CD14-positive monocyte (primary cell): ENCODE measurements at regions not wholly inside any gene's neighbourhood (a gene's known extent, or its start where the extent isn't known, plus 50 kb on each side); places are given as distances from the start of the nearest gene placed in this dataset.

Experiments used
- DNase-seq, 3 donors: peaks; one replicate each; pipeline ENCODE4 v3.0.0-alpha.2; 2011 to 2022
- H2AFZ ChIP-seq: 2 replicates; pipeline ENCODE4 v1.6.0; 2012; ENCODE audit warnings: mild to moderate bottlenecking, low read depth, low read length, inconsistent platforms; ENCODE audit not compliant: insufficient read depth, poor library complexity, severe bottlenecking
- H3K27ac ChIP-seq, 2 donors: 1 replicate in 1 of 2; 2 replicates in 1 of 2; pipeline ENCODE4 v1.5.1; 2012 to 2013; ENCODE audit warnings: low read length in 2 of 2, control low read depth in 1 of 2, inconsistent platforms in 1 of 2, low read depth in 1 of 2, mild to moderate bottlenecking in 1 of 2
- H3K27me3 ChIP-seq, 2 donors: one replicate each; pipeline versions ENCODE4 v1.6.0 to v1.6.1; 2011 to 2013; ENCODE audit warnings: low read length in 2 of 2; ENCODE audit not compliant: control insufficient read depth in 2 of 2, insufficient read depth in 2 of 2
- H3K36me3 ChIP-seq, 2 donors: replicated peaks in 1 of 2; 1 replicate in 1 of 2; 2 replicates in 1 of 2; pipeline versions ENCODE4 v1.5.1 to v1.6.1; 2012 to 2013; ENCODE audit warnings: low read length in 2 of 2, control low read depth in 1 of 2, inconsistent platforms in 1 of 2, mild to moderate bottlenecking in 1 of 2; ENCODE audit not compliant: insufficient read depth in 2 of 2, control insufficient read depth in 1 of 2
- H3K4me1 ChIP-seq, 2 donors: 1 replicate in 1 of 2; 2 replicates in 1 of 2; pipeline versions ENCODE4 v1.5.1 to v1.6.1; 2012 to 2013; ENCODE audit warnings: low read length in 2 of 2, control low read depth in 1 of 2, inconsistent platforms in 1 of 2, mild to moderate bottlenecking in 1 of 2, moderate library complexity in 1 of 2; ENCODE audit not compliant: insufficient read depth in 2 of 2, control insufficient read depth in 1 of 2
- H3K4me2 ChIP-seq: replicated peaks from 2 replicates; pipeline ENCODE3; 2012; ENCODE audit warnings: low read length, moderate library complexity, mild to moderate bottlenecking; ENCODE audit not compliant: poor library complexity, severe bottlenecking; ENCODE audit errors: extremely low read depth
- H3K4me3 ChIP-seq, 3 experiments: fragments of 200-600 bp in 1 of 3; sonication (generic) in 1 of 3; replicated peaks in 1 of 3; 1 replicate in 2 of 3; 2 replicates in 1 of 3; pipeline ENCODE4 v1.5.1; 2011 to 2013; ENCODE audit warnings: low read length in 3 of 3, mild to moderate bottlenecking in 3 of 3, control low read depth in 2 of 3, low read depth in 2 of 3, inconsistent platforms in 1 of 3, moderate library complexity in 1 of 3
- H3K79me2 ChIP-seq: 2 replicates; pipeline ENCODE4 v1.6.0; 2012; ENCODE audit warnings: mild to moderate bottlenecking, control low read depth, inconsistent platforms, low read length, moderate library complexity; ENCODE audit not compliant: insufficient read depth
- H3K9ac ChIP-seq: 2 replicates; pipeline ENCODE4 v1.6.0; 2017; ENCODE audit warnings: low read length, mild to moderate bottlenecking; ENCODE audit not compliant: insufficient read depth, poor library complexity, severe bottlenecking
- H3K9me3 ChIP-seq, 2 donors: replicated peaks in 1 of 2; 1 replicate in 1 of 2; 2 replicates in 1 of 2; pipeline versions ENCODE4 v1.5.1 to v1.6.1; 2012 to 2013; ENCODE audit warnings: low read length in 2 of 2, control low read depth in 1 of 2; ENCODE audit not compliant: control insufficient read depth in 1 of 2, insufficient read depth in 1 of 2
- H4K20me1 ChIP-seq: 2 replicates; pipeline ENCODE4 v1.6.0; 2012; ENCODE audit warnings: mild to moderate bottlenecking, low read length, control low read depth, moderate library complexity; ENCODE audit not compliant: insufficient read depth
- H3K27ac Mint-ChIP-seq, 7 donors: one replicate each; pipeline ENCODE4 v1.8.0; 2020; ENCODE audit warnings: mild to moderate bottlenecking in 7 of 7, mixed read lengths in 7 of 7, moderate library complexity in 6 of 7, inconsistent platforms in 2 of 7
- H3K27me3 Mint-ChIP-seq, 3 donors: one replicate each; pipeline ENCODE4 v1.8.0; 2021 to 2022; ENCODE audit warnings: low read depth in 3 of 3, mild to moderate bottlenecking in 3 of 3, mixed read lengths in 3 of 3, moderate library complexity in 3 of 3, inconsistent platforms in 1 of 3
- H3K36me3 Mint-ChIP-seq, 2 donors: one replicate each; pipeline ENCODE4 v1.8.0; 2020; ENCODE audit warnings: mixed read lengths in 2 of 2, inconsistent platforms in 1 of 2, mild to moderate bottlenecking in 1 of 2
- H3K4me1 Mint-ChIP-seq: one replicate; pipeline ENCODE4 v1.8.0; 2020; ENCODE audit warnings: mild to moderate bottlenecking, mixed read lengths
- H3K4me3 Mint-ChIP-seq, 2 donors: one replicate each; pipeline ENCODE4 v1.8.0; 2020; ENCODE audit warnings: mild to moderate bottlenecking in 2 of 2, mixed read lengths in 2 of 2, moderate library complexity in 1 of 2
- H3K9me3 Mint-ChIP-seq, 7 donors: one replicate each; pipeline ENCODE4 v1.8.0; 2020 to 2022; ENCODE audit warnings: mixed read lengths in 7 of 7, mild to moderate bottlenecking in 6 of 7, moderate library complexity in 6 of 7, inconsistent platforms in 2 of 7
- CTCF ChIP-seq: fragments of 200-600 bp; IDR thresholded peaks from one replicate; pipeline ENCODE4 v1.8.0; 2022; ENCODE audit warnings: antibody characterized with exemption, mild to moderate bottlenecking
- WGBS: methylation state at CpG from one replicate; pipeline ENCODE4 v1.1.5; 2013; ENCODE audit warnings: missing lambda C conversion rate; ENCODE audit not compliant: insufficient coverage; 5-methylcytosine and 5-hydroxymethylcytosine counted together
- intact Hi-C, 2 donors: fragments of 100-400 bp; cut with micrococcal nuclease; formaldehyde crosslinking; loops; one replicate each; pipeline versions ENCODE4 v1.15.0 to v1.15.1; 2023

- Histone ChIP-seq H3K4me2 (no peak overlapping the region), H3K4me3 (no peak overlapping the region), H3K9me3 (no peaks in the 10 kb centered on the region), H2AFZ (no peak overlapping the region), H3K36me3 (no peaks in the 10 kb centered on the region), H3K27ac (no peak overlapping the region), H3K4me1 (no peaks in the 10 kb centered on the region), H4K20me1 (no peaks in the 10 kb centered on the region), H3K9ac (no peak overlapping the region), H3K27me3 (no peaks in the 10 kb centered on the region), H3K79me2 (no peaks in the 10 kb centered on the region)
- Mint-ChIP-seq H3K27me3 (no peaks in the 10 kb centered on the region), H3K27ac (no peak overlapping the region), H3K4me1 (no peaks in the 10 kb centered on the region), H3K4me3 (no peak overlapping the region), H3K9me3 (peaks cover 0 to 8% (median 2%) of the 10 kb centered on the region in 7 donors), H3K36me3 (no peaks in the 10 kb centered on the region)
- intact Hi-C loops, result no loop called here
- TF ChIP-seq CTCF, result no peak
- DNase-seq, result no peak
These were observed 684.5 kb upstream of the CT83 start for GRCh38 chrX:117147249-117147648.

- Histone ChIP-seq H3K9me3 (no peaks in the 10 kb centered on the region), H3K36me3 (no peaks in the 10 kb centered on the region), H3K79me2 (no peaks in the 10 kb centered on the region), H3K4me1 (no peaks in the 10 kb centered on the region), H3K4me3 (no peak overlapping the region), H2AFZ (no peak overlapping the region), H3K9ac (no peak overlapping the region), H3K27me3 (no peaks in the 10 kb centered on the region), H3K27ac (no peak overlapping the region), H3K4me2 (no peak overlapping the region), H4K20me1 (no peaks in the 10 kb centered on the region)
- intact Hi-C loops, result no loop called here
- DNase-seq, result no peak
- no peaks in the 10 kb centered on the region for H3K4me1 Mint-ChIP-seq
- WGBS, result no CpG with 5 or more reads among the region's 2 CpGs
- no peaks in the 10 kb centered on the region for H3K27me3 Mint-ChIP-seq
- TF ChIP-seq CTCF, result no peak
- H3K36me3 Mint-ChIP-seq, result no peaks in the 10 kb centered on the region
- H3K4me3 Mint-ChIP-seq, result no peak overlapping the region
- peaks cover 0 to 2% (median 0%) of the 10 kb centered on the region in 7 donors for H3K9me3 Mint-ChIP-seq
- no peak overlapping the region for H3K27ac Mint-ChIP-seq
These were observed 675.3 kb upstream of the CT83 start for GRCh38 chrX:117138070-117138469.
